ENCODE measurements at regions not wholly inside any gene's neighbourhood (a gene's known extent, or its start where the extent isn't known, plus 50 kb on each side); places are given as distances from the start of the nearest gene placed in this dataset.

- no peak overlapping the region for H3K4me3 ChIP-seq (ENCODE audit: insufficient read depth, low read depth, low read length)
- no peak overlapping the region for H3K9ac ChIP-seq (ENCODE audit: low read length)
- no peaks in the 10 kb centered on the region for H3K9me3 ChIP-seq (ENCODE audit: insufficient read depth, low read depth, low read length)
- H4K20me1 ChIP-seq (ENCODE audit: insufficient read depth, low read length) = no peaks in the 10 kb centered on the region
- no peak overlapping the region for H3K27ac Mint-ChIP-seq (ENCODE audit: unreplicated experiment)
- H3K27me3 Mint-ChIP-seq (ENCODE audit: low read depth, unreplicated experiment) = no peaks in the 10 kb centered on the region
- no peak for DNase-seq (ENCODE audit: low read depth)
- H3K4me1 Mint-ChIP-seq (ENCODE audit: low read depth, unreplicated experiment) = peaks cover 27% of the 10 kb centered on the region
- no peaks in the 10 kb centered on the region for H3K79me2 ChIP-seq (ENCODE audit: insufficient read depth, low read length)
- no peak overlapping the region for H3K4me2 ChIP-seq (ENCODE audit: low read length)
- TF ChIP-seq EZH2 (IDR thresholded peaks at IDR 0.05; ENCODE audit: insufficient read depth, low read length) = no peak
- TF ChIP-seq CTCF (IDR thresholded peaks at IDR 0.05; ENCODE audit: insufficient read depth, low read depth, low read length) = no peak
- H3K36me3 ChIP-seq (ENCODE audit: insufficient read depth, low read length) = no peaks in the 10 kb centered on the region
- no peak overlapping the region for H3K27ac ChIP-seq (ENCODE audit: low read depth, low read length)
- no peaks in the 10 kb centered on the region for H3K27me3 ChIP-seq (ENCODE audit: insufficient read depth, low read length)
- no peak overlapping the region for H3K4me3 Mint-ChIP-seq (ENCODE audit: unreplicated experiment)
- H3K9me3 Mint-ChIP-seq (ENCODE audit: unreplicated experiment) = peaks cover 17% of the 10 kb centered on the region
- peak; percentile 74 for FAIRE-seq
- no peaks in the 10 kb centered on the region for H3K36me3 Mint-ChIP-seq (ENCODE audit: low read depth, unreplicated experiment)
- H3K4me1 ChIP-seq (ENCODE audit: insufficient read depth, low read length) = peaks cover 7% of the 10 kb centered on the region
- no peak overlapping the region for H2AFZ ChIP-seq (ENCODE audit: low read depth, low read length)
Measured at GRCh38 chr7:34337163-34337562, 320.9 kb upstream of the NPSR1 start.

GRCh38 chr7:34338961-34339526, 319.0 kb upstream of the NPSR1 start:
- Histone ChIP-seq H3K4me3 (ENCODE audit: insufficient read depth, low read depth, low read length) (no peak overlapping the region), H3K4me1 (ENCODE audit: insufficient read depth, low read length) (peaks cover 7% of the 10 kb centered on the region), H3K27ac (ENCODE audit: low read depth, low read length) (peak overlapping the region; percentile 2), H2AFZ (ENCODE audit: low read depth, low read length) (no peak overlapping the region), H4K20me1 (ENCODE audit: insufficient read depth, low read length) (no peaks in the 10 kb centered on the region), H3K9ac (ENCODE audit: low read length) (no peak overlapping the region), H3K9me3 (ENCODE audit: insufficient read depth, low read depth, low read length) (no peaks in the 10 kb centered on the region), H3K27me3 (ENCODE audit: insufficient read depth, low read length) (no peaks in the 10 kb centered on the region), H3K79me2 (ENCODE audit: insufficient read depth, low read length) (no peaks in the 10 kb centered on the region), H3K36me3 (ENCODE audit: insufficient read depth, low read length) (no peaks in the 10 kb centered on the region), H3K4me2 (ENCODE audit: low read length) (no peak overlapping the region)
- peaks cover 30% of the 10 kb centered on the region for H3K4me1 Mint-ChIP-seq (ENCODE audit: low read depth, unreplicated experiment)
- no peak for TF ChIP-seq CTCF (IDR thresholded peaks at IDR 0.05; ENCODE audit: insufficient read depth, low read depth, low read length)
- TF ChIP-seq EZH2 (IDR thresholded peaks at IDR 0.05; ENCODE audit: insufficient read depth, low read length) = no peak
- FAIRE-seq (peak; percentile 59), DNase-seq (ENCODE audit: low read depth) (peak; percentile 65)
- peaks cover 14% of the 10 kb centered on the region for H3K9me3 Mint-ChIP-seq (ENCODE audit: unreplicated experiment)
- H3K4me3 Mint-ChIP-seq (ENCODE audit: unreplicated experiment) = no peak overlapping the region
- peak overlapping the region; percentile 95 for H3K27ac Mint-ChIP-seq (ENCODE audit: unreplicated experiment)
- H3K27me3 Mint-ChIP-seq (ENCODE audit: low read depth, unreplicated experiment) = no peaks in the 10 kb centered on the region
- no peaks in the 10 kb centered on the region for H3K36me3 Mint-ChIP-seq (ENCODE audit: low read depth, unreplicated experiment)

GRCh38 chr7:34341326-34341725, 316.7 kb upstream of the NPSR1 start:
- peak overlapping the region; percentile 13 for H3K4me2 ChIP-seq (ENCODE audit: low read length)
- H3K27me3 Mint-ChIP-seq (ENCODE audit: low read depth, unreplicated experiment) = no peaks in the 10 kb centered on the region

More at GRCh38 chr7:34341326-34341725, 316.7 kb upstream of the NPSR1 start:
- Mint-ChIP-seq H3K4me3 (ENCODE audit: unreplicated experiment) (no peak overlapping the region), H3K27ac (ENCODE audit: unreplicated experiment) (peak overlapping the region; percentile 48), H3K4me1 (ENCODE audit: low read depth, unreplicated experiment) (peaks cover 29% of the 10 kb centered on the region), H3K36me3 (ENCODE audit: low read depth, unreplicated experiment) (no peaks in the 10 kb centered on the region), H3K9me3 (ENCODE audit: unreplicated experiment) (peaks cover 14% of the 10 kb centered on the region)
- H3K4me3 ChIP-seq (ENCODE audit: insufficient read depth, low read depth, low read length) = no peak overlapping the region
- H3K9ac ChIP-seq (ENCODE audit: low read length) = no peak overlapping the region
- no peak overlapping the region for H3K27ac ChIP-seq (ENCODE audit: low read depth, low read length)
- DNase-seq (ENCODE audit: low read depth) (peak; percentile 68), FAIRE-seq (no peak)
- no peaks in the 10 kb centered on the region for H3K9me3 ChIP-seq (ENCODE audit: insufficient read depth, low read depth, low read length)
- H3K27me3 ChIP-seq (ENCODE audit: insufficient read depth, low read length) = no peaks in the 10 kb centered on the region
- no peaks in the 10 kb centered on the region for H3K36me3 ChIP-seq (ENCODE audit: insufficient read depth, low read length)
- H4K20me1 ChIP-seq (ENCODE audit: insufficient read depth, low read length) = no peaks in the 10 kb centered on the region
- peaks cover 7% of the 10 kb centered on the region for H3K4me1 ChIP-seq (ENCODE audit: insufficient read depth, low read length)
- H2AFZ ChIP-seq (ENCODE audit: low read depth, low read length) = peak overlapping the region; percentile 9
- TF ChIP-seq EZH2 (IDR thresholded peaks at IDR 0.05; ENCODE audit: insufficient read depth, low read length) (no peak), CTCF (IDR thresholded peaks at IDR 0.05; ENCODE audit: insufficient read depth, low read depth, low read length) (no peak)
- H3K79me2 ChIP-seq (ENCODE audit: insufficient read depth, low read length) = no peaks in the 10 kb centered on the region
